Caco-2 (cell line): ENCODE measurements at regions not wholly inside any gene's neighbourhood (a gene's known extent, or its start where the extent isn't known, plus 50 kb on each side); places are given as distances from the start of the nearest gene placed in this dataset.

ENCODE experiments used
- BruUV-seq: library from RNA; stranded (reverse); fragments of 400-500 nt; replicated peaks from 2 replicates; lab custom pipeline; 2021; lab: Mats Ljungman, UMichigan
- CTCF ChIA-PET: fragments of 300-600 bp; sonication (Branson Sonifier 250); formaldehyde crosslinking; loops from one replicate; lab custom pipeline; 2022; ENCODE audit warnings: antibody characterized with exemption; lab: Charles Lee
- POLR2A ChIA-PET: fragments of 300-600 bp; sonication (Branson Sonifier 250); formaldehyde crosslinking; loops from one replicate; lab custom pipeline; 2022; ENCODE audit warnings: antibody characterized with exemption; lab: Charles Lee
- DNase-seq, 2 experiments: peaks; one replicate each; pipeline versions ENCODE4 v3.0.0 to v3.0.0-alpha.2; 2020 to 2022
- H3K27me3 ChIP-seq: replicated peaks from 2 replicates; pipeline ENCODE4 v1.6.0; 2011; ENCODE audit warnings: low read length; ENCODE audit not compliant: control insufficient read depth, insufficient read depth
- H3K36me3 ChIP-seq: 2 replicates; pipeline ENCODE4 v1.5.1; 2011; ENCODE audit warnings: low read length; ENCODE audit not compliant: control insufficient read depth, insufficient read depth
- H3K4me1 ChIP-seq: fragments of 250-450 bp; sonication (Bioruptor Pico); 2 replicates; pipeline ENCODE4 v1.5.1; 2020; ENCODE audit warnings: mild to moderate bottlenecking
- H3K4me3 ChIP-seq: 2 replicates; pipeline ENCODE4 v1.5.1; 2011; ENCODE audit warnings: low read depth, mild to moderate bottlenecking, control low read depth, low read length
- H3K9me3 ChIP-seq: fragments of 250-450 bp; sonication (Bioruptor Pico); 2 replicates; pipeline ENCODE4 v1.5.1; 2020; ENCODE audit warnings: mild to moderate bottlenecking, moderate library complexity
- H3K27ac Mint-ChIP-seq: one replicate; pipeline ENCODE4 v1.8.0; 2022; ENCODE audit warnings: mixed read lengths; ENCODE audit not compliant: unreplicated experiment
- H3K27me3 Mint-ChIP-seq: one replicate; pipeline ENCODE4 v1.8.0; 2022; ENCODE audit warnings: mixed read lengths; ENCODE audit not compliant: insufficient read depth, unreplicated experiment
- H3K36me3 Mint-ChIP-seq: one replicate; pipeline ENCODE4 v1.8.0; 2022; ENCODE audit warnings: mild to moderate bottlenecking, mixed read lengths; ENCODE audit not compliant: insufficient read depth, unreplicated experiment
- H3K4me1 Mint-ChIP-seq: one replicate; pipeline ENCODE4 v1.8.0; 2022; ENCODE audit warnings: low read depth, mixed read lengths; ENCODE audit not compliant: unreplicated experiment
- H3K4me3 Mint-ChIP-seq: one replicate; pipeline ENCODE4 v1.8.0; 2022; ENCODE audit warnings: mild to moderate bottlenecking, moderate library complexity, mixed read lengths; ENCODE audit not compliant: unreplicated experiment
- H3K9me3 Mint-ChIP-seq: one replicate; pipeline ENCODE4 v1.8.0; 2022; ENCODE audit warnings: mixed read lengths; ENCODE audit not compliant: unreplicated experiment
- CTCF ChIP-seq, 2 experiments: fragments of 200-600 bp in 1 of 2; IDR thresholded peaks; 1 replicate in 1 of 2; 2 replicates in 1 of 2; pipeline versions ENCODE4 v1.5.1 to v1.8.0; 2011 to 2022; ENCODE audit warnings: antibody characterized with exemption in 1 of 2, control low read depth in 1 of 2, inconsistent platforms in 1 of 2, low read depth in 1 of 2, low read length in 1 of 2, mild to moderate bottlenecking in 1 of 2, moderate library complexity in 1 of 2; ENCODE audit not compliant: insufficient read depth in 1 of 2, severe bottlenecking in 1 of 2, unreplicated experiment in 1 of 2
- intact Hi-C: fragments of 100-400 bp; cut with micrococcal nuclease; formaldehyde crosslinking; loops from one replicate; pipeline ENCODE4 v1.10.0; 2022; ENCODE audit not compliant: unreplicated experiment

- no TSS peak for BruUV-seq
Observed at GRCh38 chr18:54453996-54454395, 96.3 kb downstream of the C18orf54 start.

GRCh38 chr18:54465502-54465901 is 107.8 kb downstream of the C18orf54 start:
- ChIA-PET CTCF (no interaction called here), POLR2A (no interaction called here)
- no peak overlapping the region for H3K4me3 Mint-ChIP-seq
- BruUV-seq = no TSS peak
- H3K27me3 Mint-ChIP-seq = no peaks in the 10 kb centered on the region
- H3K9me3 Mint-ChIP-seq = no peaks in the 10 kb centered on the region
- TF ChIP-seq CTCF (IDR thresholded peaks at IDR 0.05; ENCODE audit: insufficient read depth in 1 of 2, low read depth in 1 of 2, low read length in 1 of 2, severe bottlenecking in 1 of 2, unreplicated experiment in 1 of 2) = no peak
- H3K27ac Mint-ChIP-seq = no peak overlapping the region
- intact Hi-C loops = no loop called here
- H3K4me1 ChIP-seq = no peaks in the 10 kb centered on the region
- H3K36me3 ChIP-seq = no peaks in the 10 kb centered on the region
- H3K4me3 ChIP-seq = no peak overlapping the region
- no peaks in the 10 kb centered on the region for H3K36me3 Mint-ChIP-seq
- no peaks in the 10 kb centered on the region for H3K9me3 ChIP-seq
- no peaks in the 10 kb centered on the region for H3K27me3 ChIP-seq
- H3K4me1 Mint-ChIP-seq = no peaks in the 10 kb centered on the region
- DNase-seq = no peak

More at GRCh38 chr18:54453996-54454395, 96.3 kb downstream of the C18orf54 start:
- POLR2A ChIA-PET = no interaction called here
- H3K36me3 Mint-ChIP-seq = no peaks in the 10 kb centered on the region
- H3K27ac Mint-ChIP-seq = no peak overlapping the region
- no peaks in the 10 kb centered on the region for H3K4me1 Mint-ChIP-seq
- H3K9me3 ChIP-seq = no peaks in the 10 kb centered on the region
- intact Hi-C loops = no loop called here
- no peaks in the 10 kb centered on the region for H3K36me3 ChIP-seq
- H3K4me3 Mint-ChIP-seq = no peak overlapping the region
- no peaks in the 10 kb centered on the region for H3K27me3 ChIP-seq
- no peaks in the 10 kb centered on the region for H3K27me3 Mint-ChIP-seq
- no peaks in the 10 kb centered on the region for H3K4me1 ChIP-seq
- DNase-seq = no peak
- H3K4me3 ChIP-seq = no peak overlapping the region
- TF ChIP-seq CTCF (IDR thresholded peaks at IDR 0.05; ENCODE audit: insufficient read depth in 1 of 2, low read depth in 1 of 2, low read length in 1 of 2, severe bottlenecking in 1 of 2, unreplicated experiment in 1 of 2) = no peak
- no peaks in the 10 kb centered on the region for H3K9me3 Mint-ChIP-seq
- CTCF ChIA-PET = no interaction called here

GRCh38 chr18:54466248-54467005 is 108.7 kb downstream of the C18orf54 start:
- Mint-ChIP-seq H3K27ac (no peak overlapping the region), H3K4me3 (no peak overlapping the region), H3K9me3 (no peaks in the 10 kb centered on the region), H3K4me1 (no peaks in the 10 kb centered on the region), H3K36me3 (no peaks in the 10 kb centered on the region), H3K27me3 (no peaks in the 10 kb centered on the region)
- no TSS peak for BruUV-seq
- Histone ChIP-seq H3K27me3 (no peaks in the 10 kb centered on the region), H3K9me3 (no peaks in the 10 kb centered on the region), H3K4me1 (no peaks in the 10 kb centered on the region), H3K4me3 (no peak overlapping the region), H3K36me3 (no peaks in the 10 kb centered on the region)
- TF ChIP-seq CTCF (IDR thresholded peaks at IDR 0.05; ENCODE audit: insufficient read depth in 1 of 2, low read depth in 1 of 2, low read length in 1 of 2, severe bottlenecking in 1 of 2, unreplicated experiment in 1 of 2) = no peak
- no peak for DNase-seq
- ChIA-PET CTCF (no interaction called here), POLR2A (no interaction called here)
- intact Hi-C loops = no loop called here
